GM12878 (cell line): ENCODE measurements at regions not wholly inside any gene's neighbourhood (a gene's known extent, or its start where the extent isn't known, plus 50 kb on each side); places are given as distances from the start of the nearest gene placed in this dataset. TPM values are rescaled to one million over a fixed set of nuclear protein-coding genes. Genes with fewer than 3 reads are reported as not detected.

Experiments used
- small RNA-seq: library from RNA; depleted of rRNA; stranded (forward); fragments of <200 nt; gene quantifications from one replicate; pipeline ENCODE3, GENCODE V24; 2014

Small RNA genes in the stretch of these regions (small RNA-seq; reads per million reads assigned to genes)
- not detected for gene AC096711.1
